IMR-90 (cell line): ENCODE measurements at regions not wholly inside any gene's neighbourhood (a gene's known extent, or its start where the extent isn't known, plus 50 kb on each side); places are given as distances from the start of the nearest gene placed in this dataset.

Experiments used
- ATAC-seq: fragments of 200-7000 bp; cut with Tn5 transposase; 2 replicates; pipeline ENCODE4 v1.9.1; 2020; ENCODE audit warnings: low read depth, mild to moderate bottlenecking, moderate library complexity
- BruUV-seq: library from RNA; stranded (reverse); fragments of 400-500 nt; replicated peaks from 2 replicates; lab custom pipeline; 2021; lab: Mats Ljungman, UMichigan
- CTCF ChIA-PET: fragments of 300-600 bp; formaldehyde crosslinking; extraction: SDS; loops from one replicate; lab custom pipeline; 2021; ENCODE audit warnings: antibody characterized with exemption; lab: Yijun Ruan, JAX
- POLR2A ChIA-PET: fragments of 300-600 bp; sonication (Branson Sonifier 250); formaldehyde crosslinking; loops from one replicate; lab custom pipeline; 2022; ENCODE audit warnings: antibody characterized with exemption; ENCODE audit not compliant: unreplicated experiment; lab: Charles Lee
- DNase-seq: peaks from one replicate; pipeline ENCODE4 v3.0.0; 2013
- H2AFZ ChIP-seq: replicated peaks from 2 replicates; pipeline ENCODE3; 2013; ENCODE audit warnings: low read length, mild to moderate bottlenecking; ENCODE audit not compliant: poor library complexity
- H2AK5ac ChIP-seq: 2 replicates; pipeline ENCODE4 v1.6.1; 2013; ENCODE audit warnings: low read depth, low read length, inconsistent platforms
- H2AK9ac ChIP-seq: replicated peaks from 2 replicates; pipeline ENCODE3; 2013; ENCODE audit warnings: mild to moderate bottlenecking, low read depth, low read length, moderate library complexity; ENCODE audit not compliant: poor library complexity
- H2BK120ac ChIP-seq: 2 replicates; pipeline ENCODE4 v1.6.1; 2013; ENCODE audit warnings: low read depth, low read length, inconsistent platforms
- H2BK15ac ChIP-seq: 3 replicates; pipeline ENCODE4 v1.6.1; 2013; ENCODE audit warnings: low read depth, low read length, inconsistent platforms
- H2BK20ac ChIP-seq: 2 replicates; pipeline ENCODE4 v1.6.1; 2013; ENCODE audit warnings: low read depth, mild to moderate bottlenecking, inconsistent platforms, low read length, moderate library complexity
- H2BK5ac ChIP-seq: 2 replicates; pipeline ENCODE4 v1.6.1; 2013; ENCODE audit warnings: mild to moderate bottlenecking, low read depth, low read length, inconsistent platforms; ENCODE audit not compliant: poor library complexity, severe bottlenecking
- H3K14ac ChIP-seq: replicated peaks from 2 replicates; pipeline ENCODE4 v1.6.1; 2013; ENCODE audit warnings: low read depth, low read length, inconsistent platforms
- H3K18ac ChIP-seq: 2 replicates; pipeline ENCODE4 v1.6.1; 2013; ENCODE audit warnings: low read depth, low read length, control low read depth
- H3K23ac ChIP-seq: 2 replicates; pipeline ENCODE4 v1.6.1; 2013; ENCODE audit warnings: low read depth, low read length, inconsistent platforms
- H3K27ac ChIP-seq: 2 replicates; pipeline ENCODE4 v1.5.1; 2013; ENCODE audit warnings: mild to moderate bottlenecking, control low read depth, low read length; ENCODE audit not compliant: insufficient read depth
- H3K27me3 ChIP-seq: 2 replicates; pipeline ENCODE4 v1.6.1; 2013; ENCODE audit warnings: low read length; ENCODE audit not compliant: control insufficient read depth, insufficient read depth
- H3K36me3 ChIP-seq: 2 replicates; pipeline ENCODE4 v1.6.1; 2013; ENCODE audit warnings: low read length, mixed read lengths; ENCODE audit not compliant: control insufficient read depth, insufficient read depth
- H3K4ac ChIP-seq: 2 replicates; pipeline ENCODE4 v1.6.1; 2013; ENCODE audit warnings: low read depth, low read length, inconsistent platforms
- H3K4me1 ChIP-seq: 2 replicates; pipeline ENCODE4 v1.6.1; 2013; ENCODE audit warnings: low read length, mixed read lengths; ENCODE audit not compliant: control insufficient read depth, insufficient read depth
- H3K4me2 ChIP-seq: 2 replicates; pipeline ENCODE4 v1.6.1; 2013; ENCODE audit warnings: low read depth, mild to moderate bottlenecking, control low read depth, low read length, moderate library complexity
- H3K4me3 ChIP-seq: 2 replicates; pipeline ENCODE4 v1.5.1; 2013; ENCODE audit warnings: low read depth, mild to moderate bottlenecking, control low read depth, low read length, moderate library complexity; ENCODE audit not compliant: insufficient read depth
- H3K56ac ChIP-seq: 2 replicates; pipeline ENCODE4 v1.6.1; 2013; ENCODE audit warnings: low read length, inconsistent platforms; ENCODE audit not compliant: insufficient read depth; ENCODE audit errors: extremely low read depth
- H3K79me1 ChIP-seq, 2 experiments: 2 replicates each; pipeline ENCODE4 v1.6.1; 2013; ENCODE audit warnings: low read length in 2 of 2, inconsistent platforms in 1 of 2, low read depth in 1 of 2
- H3K9ac ChIP-seq: 2 replicates; pipeline ENCODE4 v1.6.1; 2013; ENCODE audit warnings: low read depth, low read length, control low read depth
- H3K9me1 ChIP-seq: 2 replicates; pipeline ENCODE4 v1.6.1; 2013; ENCODE audit warnings: low read length, inconsistent platforms; ENCODE audit not compliant: insufficient read depth
- H3K9me3 ChIP-seq: 2 replicates; pipeline ENCODE4 v1.6.1; 2013; ENCODE audit warnings: low read length; ENCODE audit not compliant: control insufficient read depth, insufficient read depth
- H4K20me1 ChIP-seq: 2 replicates; pipeline ENCODE4 v1.6.1; 2013; ENCODE audit warnings: low read length, inconsistent platforms; ENCODE audit not compliant: insufficient read depth
- H4K5ac ChIP-seq: 2 replicates; pipeline ENCODE4 v1.6.1; 2013; ENCODE audit warnings: mild to moderate bottlenecking, low read depth, low read length, control low read depth
- H4K8ac ChIP-seq, 2 experiments: 2 replicates each; pipeline ENCODE4 v1.6.1; 2013; ENCODE audit warnings: low read depth in 2 of 2, low read length in 2 of 2, control low read depth in 1 of 2, inconsistent platforms in 1 of 2
- H4K91ac ChIP-seq: 2 replicates; pipeline ENCODE4 v1.6.1; 2013; ENCODE audit warnings: low read depth, low read length, inconsistent platforms; ENCODE audit not compliant: insufficient read depth
- BHLHE40 ChIP-seq: fragments of 150-350 bp; IDR thresholded peaks from 2 replicates; pipeline ENCODE4 v1.6.1; 2016; ENCODE audit warnings: mild to moderate bottlenecking, low read depth, low read length
- CEBPB ChIP-seq: IDR thresholded peaks from 2 replicates; pipeline ENCODE4 v1.6.1; 2012; ENCODE audit warnings: low read depth, low read length, improper control_type of control experiment
- CHD1 ChIP-seq: IDR thresholded peaks from 2 replicates; pipeline ENCODE4 v1.6.1; 2012; ENCODE audit warnings: low read depth, low read length, improper control_type of control experiment
- ELK1 ChIP-seq: fragments of 150-350 bp; IDR thresholded peaks from 2 replicates; pipeline ENCODE4 v1.6.1; 2016; ENCODE audit warnings: low read depth, mild to moderate bottlenecking, low read length, moderate library complexity, borderline replicate concordance
- FOS ChIP-seq: fragments of 150-350 bp; IDR thresholded peaks from 2 replicates; pipeline ENCODE4 v1.6.1; 2016; ENCODE audit warnings: low read depth, low read length
- MAFK ChIP-seq: IDR thresholded peaks from 2 replicates; pipeline ENCODE4 v1.6.1; 2012; ENCODE audit warnings: low read depth, low read length, improper control_type of control experiment
- MAZ ChIP-seq: IDR thresholded peaks from 2 replicates; pipeline ENCODE4 v1.6.1; 2012; ENCODE audit warnings: low read depth, mild to moderate bottlenecking, low read length, improper control_type of control experiment, moderate library complexity, borderline replicate concordance
- MXI1 ChIP-seq: IDR thresholded peaks from 2 replicates; pipeline ENCODE4 v1.6.1; 2012; ENCODE audit warnings: low read depth, mild to moderate bottlenecking, low read length, moderate library complexity, borderline replicate concordance
- NFE2L2 ChIP-seq: fragments of 150-350 bp; IDR thresholded peaks from 2 replicates; pipeline ENCODE4 v1.6.1; 2016; ENCODE audit warnings: low read depth, mild to moderate bottlenecking, low read length
- RAD21 ChIP-seq: IDR thresholded peaks from 2 replicates; pipeline ENCODE4 v1.6.1; 2012; ENCODE audit warnings: low read length, improper control_type of control experiment
- RFX5 ChIP-seq: IDR thresholded peaks from 2 replicates; pipeline ENCODE4 v1.8.0; 2012; ENCODE audit warnings: low read depth, mild to moderate bottlenecking, low read length, moderate library complexity
- SMC3 ChIP-seq: fragments of 150-350 bp; IDR thresholded peaks from 2 replicates; pipeline ENCODE4 v1.6.1; 2016; ENCODE audit warnings: low read depth, mild to moderate bottlenecking, antibody characterized with exemption, low read length, moderate library complexity
- WGBS, 2 experiments: methylation state at CpG; one replicate each; pipeline versions ENCODE4 v1.1.5 to v1.1.7; 2013; ENCODE audit warnings: missing lambda C conversion rate in 2 of 2; ENCODE audit not compliant: insufficient read length in 1 of 2; ENCODE audit errors: extremely low coverage in 2 of 2; 5-methylcytosine and 5-hydroxymethylcytosine counted together
- dilution Hi-C: fragments of 300-500 bp; cut with HindIII; formaldehyde crosslinking; loops from one replicate; pipeline ENCODE4 v1.14.3; 2018; ENCODE audit warnings: low sequenced_read_pairs; ENCODE audit not compliant: unreplicated experiment
- in situ Hi-C: fragments of 300-500 bp; cut with MboI; formaldehyde crosslinking; loops from 3 replicates; pipeline ENCODE4 v1.14.3; 2019; ENCODE audit warnings: low sequenced_read_pairs, inconsistent platforms, mixed read lengths
- intact Hi-C: fragments of 100-400 bp; cut with micrococcal nuclease; formaldehyde crosslinking; loops from 2 replicates; pipeline ENCODE4 v1.10.0; 2022
- TF ChIP-seq, protein P1 (sequence below): conservative IDR thresholded peaks from 2 replicates; pipeline ENCODE4 v1.5.1; 2012; ENCODE audit warnings: mild to moderate bottlenecking, low read depth, low read length, improper control_type of control experiment
- TF ChIP-seq, protein P2 (sequence below): fragments of 150-350 bp; IDR thresholded peaks from 2 replicates; pipeline ENCODE4 v1.6.1; 2017; ENCODE audit warnings: mild to moderate bottlenecking, antibody characterized with exemption, low read length, low read depth

- no peak for DNase-seq
- dilution Hi-C loops = no loop called here
- CTCF ChIA-PET = no interaction called here
- Histone ChIP-seq H2BK120ac (no peak overlapping the region), H2AK9ac (no peak overlapping the region), H3K56ac (no peak overlapping the region), H3K79me1 (no peaks in the 10 kb centered on the region), H3K9me1 (no peaks in the 10 kb centered on the region), H3K4ac (no peak overlapping the region), H3K9me3 (peaks cover 5% of the 10 kb centered on the region), H3K18ac (no peak overlapping the region), H3K4me3 (no peak overlapping the region), H3K14ac (no peak overlapping the region), H4K20me1 (no peaks in the 10 kb centered on the region), H3K4me2 (no peak overlapping the region), H2BK15ac (no peak overlapping the region), H3K9ac (no peak overlapping the region), H3K27me3 (peaks cover 48% of the 10 kb centered on the region), H3K27ac (no peak overlapping the region), H4K5ac (no peak overlapping the region), H3K36me3 (no peaks in the 10 kb centered on the region), H2BK5ac (no peak overlapping the region), H3K23ac (no peak overlapping the region), H4K8ac (no peak overlapping the region), H2AFZ (no peak overlapping the region), H3K4me1 (0 out of 2 replicates have a peak, but pooled peaks cover under 1% of the 10 kb centered on the region), H4K91ac (no peak overlapping the region), H2AK5ac (no peak overlapping the region), H2BK20ac (no peak overlapping the region)
- no TSS peak for BruUV-seq
- in situ Hi-C loops = no loop called here
- TF ChIP-seq CHD1 = no peak
- no peak for TF ChIP-seq MXI1
- TF ChIP-seq BHLHE40 = no peak
- no peak for TF ChIP-seq MAFK
- TF ChIP-seq MAZ = no peak
- TF ChIP-seq SMC3 = no peak
- no peak for TF ChIP-seq RAD21
- TF ChIP-seq CEBPB = no peak
- TF ChIP-seq, protein P1, sequence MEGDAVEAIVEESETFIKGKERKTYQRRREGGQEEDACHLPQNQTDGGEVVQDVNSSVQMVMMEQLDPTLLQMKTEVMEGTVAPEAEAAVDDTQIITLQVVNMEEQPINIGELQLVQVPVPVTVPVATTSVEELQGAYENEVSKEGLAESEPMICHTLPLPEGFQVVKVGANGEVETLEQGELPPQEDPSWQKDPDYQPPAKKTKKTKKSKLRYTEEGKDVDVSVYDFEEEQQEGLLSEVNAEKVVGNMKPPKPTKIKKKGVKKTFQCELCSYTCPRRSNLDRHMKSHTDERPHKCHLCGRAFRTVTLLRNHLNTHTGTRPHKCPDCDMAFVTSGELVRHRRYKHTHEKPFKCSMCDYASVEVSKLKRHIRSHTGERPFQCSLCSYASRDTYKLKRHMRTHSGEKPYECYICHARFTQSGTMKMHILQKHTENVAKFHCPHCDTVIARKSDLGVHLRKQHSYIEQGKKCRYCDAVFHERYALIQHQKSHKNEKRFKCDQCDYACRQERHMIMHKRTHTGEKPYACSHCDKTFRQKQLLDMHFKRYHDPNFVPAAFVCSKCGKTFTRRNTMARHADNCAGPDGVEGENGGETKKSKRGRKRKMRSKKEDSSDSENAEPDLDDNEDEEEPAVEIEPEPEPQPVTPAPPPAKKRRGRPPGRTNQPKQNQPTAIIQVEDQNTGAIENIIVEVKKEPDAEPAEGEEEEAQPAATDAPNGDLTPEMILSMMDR = no peak
- TF ChIP-seq, protein P2, sequence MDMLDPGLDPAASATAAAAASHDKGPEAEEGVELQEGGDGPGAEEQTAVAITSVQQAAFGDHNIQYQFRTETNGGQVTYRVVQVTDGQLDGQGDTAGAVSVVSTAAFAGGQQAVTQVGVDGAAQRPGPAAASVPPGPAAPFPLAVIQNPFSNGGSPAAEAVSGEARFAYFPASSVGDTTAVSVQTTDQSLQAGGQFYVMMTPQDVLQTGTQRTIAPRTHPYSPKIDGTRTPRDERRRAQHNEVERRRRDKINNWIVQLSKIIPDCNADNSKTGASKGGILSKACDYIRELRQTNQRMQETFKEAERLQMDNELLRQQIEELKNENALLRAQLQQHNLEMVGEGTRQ = no peak
- TF ChIP-seq RFX5 = no peak
- TF ChIP-seq ELK1 = no peak
- no peak for TF ChIP-seq NFE2L2
- TF ChIP-seq FOS = no peak
- no peak for ATAC-seq
- WGBS, 2 experiments = no CpG with 5 or more reads among the region's 4 CpGs
- POLR2A ChIA-PET = no interaction called here
- intact Hi-C loops = no loop called here
These were observed 57.3 kb upstream of the PHF21A start for GRCh38 chr11:46178513-46178912.
